ENCODE measurements at regions not wholly inside any gene's neighbourhood (a gene's known extent, or its start where the extent isn't known, plus 50 kb on each side); places are given as distances from the start of the nearest gene placed in this dataset.
A peak's percentile ranks its signal among the peaks of the same experiment; 100 is the strongest.

GRCh38 chr5:169450464-169450863 lies 133.1 kb upstream of the SPDL1 start:
- DNase-seq = no peak

GRCh38 chr5:169448826-169449225 lies 134.7 kb upstream of the SPDL1 start:
- no peak for DNase-seq

- no peak for DNase-seq
Measured at GRCh38 chr5:169445191-169445590, 138.4 kb upstream of the SPDL1 start.

GRCh38 chr5:169442913-169443784 lies 140.4 kb upstream of the SPDL1 start:
- no peak for DNase-seq

- no peak for DNase-seq
Measured at GRCh38 chr5:169442403-169442874, 141.1 kb upstream of the SPDL1 start.

- no peak for DNase-seq
Measured at GRCh38 chr5:169440107-169440705, 139.3 kb upstream of the SLIT3 start.

GRCh38 chr5:169439362-169439761 lies 138.4 kb upstream of the SLIT3 start:
- DNase-seq = no peak

- DNase-seq = no peak
Measured at GRCh38 chr5:169435506-169436229, 134.7 kb upstream of the SLIT3 start.

- no peak for DNase-seq
Measured at GRCh38 chr5:169433221-169433651, 132.3 kb upstream of the SLIT3 start.

GRCh38 chr5:169431386-169431785 lies 130.4 kb upstream of the SLIT3 start:
- DNase-seq = no peak

- no peak for DNase-seq
Measured at GRCh38 chr5:169430671-169431070, 129.7 kb upstream of the SLIT3 start.

- DNase-seq = no peak
Measured at GRCh38 chr5:169429044-169429443, 128.1 kb upstream of the SLIT3 start.

GRCh38 chr5:169426784-169427183 lies 125.8 kb upstream of the SLIT3 start:
- peak in 1 of 56 donors; percentile 10 for DNase-seq

- no peak for DNase-seq
Measured at GRCh38 chr5:169424670-169425378, 123.9 kb upstream of the SLIT3 start.

- no peak for DNase-seq
Measured at GRCh38 chr5:169424279-169424655, 123.3 kb upstream of the SLIT3 start.

GRCh38 chr5:169423580-169424278 lies 122.8 kb upstream of the SLIT3 start:
- no peak for DNase-seq

GRCh38 chr5:169422087-169422486 lies 121.1 kb upstream of the SLIT3 start:
- no peak for DNase-seq

- DNase-seq = no peak
Measured at GRCh38 chr5:169421677-169422076, 120.7 kb upstream of the SLIT3 start.

- DNase-seq = no peak
Measured at GRCh38 chr5:169417676-169418075, 116.7 kb upstream of the SLIT3 start.

- DNase-seq = no peak
Measured at GRCh38 chr5:169416583-169417196, 115.8 kb upstream of the SLIT3 start.
